HG03565 (cell line): ENCODE measurements at regions not wholly inside any gene's neighbourhood (a gene's known extent, or its start where the extent isn't known, plus 50 kb on each side); places are given as distances from the start of the nearest gene placed in this dataset.

Source experiments
- ATAC-seq: cut with Tn5 transposase; IDR thresholded peaks from one replicate; pipeline ENCODE4 v1.9.1; 2021; ENCODE audit warnings: mild to moderate bottlenecking, moderate library complexity; ENCODE audit not compliant: unreplicated experiment

- peak; percentile 80 for ATAC-seq
These were observed 545.2 kb downstream of the C4orf33 start for GRCh38 chr4:129641179-129641578.

GRCh38 chr4:129645461-129645860 is 549.5 kb downstream of the C4orf33 start:
- no peak for ATAC-seq

DNA sequence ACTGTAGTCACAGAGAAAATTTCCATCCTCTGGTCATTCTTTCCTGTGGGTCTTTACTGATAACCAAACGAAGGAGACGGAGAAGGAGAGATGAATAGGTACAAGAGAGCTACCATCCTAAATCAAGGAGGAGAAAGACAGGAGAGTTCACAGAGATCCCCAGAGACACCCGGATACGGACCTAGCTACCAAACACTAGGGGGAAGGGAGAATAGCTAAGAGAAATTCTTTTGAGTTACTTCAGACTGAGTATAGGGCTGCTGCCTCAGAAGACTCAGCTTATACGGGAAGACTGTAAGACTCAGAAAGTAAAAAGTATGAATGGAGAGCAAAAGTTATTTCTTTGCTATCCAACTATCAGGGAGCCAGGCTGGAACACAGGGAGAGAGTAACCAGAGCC is 572.1 kb downstream of the C4orf33 start:
- no peak for ATAC-seq

DNA sequence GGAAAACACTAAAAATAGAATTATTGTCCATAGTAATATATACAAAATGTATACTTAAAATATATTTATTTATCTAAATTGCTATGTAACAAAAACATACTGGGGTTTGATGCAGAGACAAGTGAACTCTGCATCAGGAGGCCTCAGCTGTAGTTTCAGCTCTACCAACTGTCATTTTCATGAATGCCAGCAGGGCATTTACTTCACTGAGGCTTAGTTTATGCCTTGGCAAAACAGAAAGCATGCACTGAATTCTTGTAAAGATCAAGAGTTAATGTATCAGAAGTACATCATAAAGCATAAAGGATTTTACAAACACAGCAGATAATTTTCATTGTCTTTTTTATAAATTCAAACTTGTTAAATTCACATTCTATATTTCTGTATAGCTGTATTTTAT is 577.0 kb downstream of the C4orf33 start:
- no peak for ATAC-seq

- ATAC-seq = no peak
These were observed 579.1 kb downstream of the C4orf33 start for GRCh38 chr4:129675036-129675435.

DNA sequence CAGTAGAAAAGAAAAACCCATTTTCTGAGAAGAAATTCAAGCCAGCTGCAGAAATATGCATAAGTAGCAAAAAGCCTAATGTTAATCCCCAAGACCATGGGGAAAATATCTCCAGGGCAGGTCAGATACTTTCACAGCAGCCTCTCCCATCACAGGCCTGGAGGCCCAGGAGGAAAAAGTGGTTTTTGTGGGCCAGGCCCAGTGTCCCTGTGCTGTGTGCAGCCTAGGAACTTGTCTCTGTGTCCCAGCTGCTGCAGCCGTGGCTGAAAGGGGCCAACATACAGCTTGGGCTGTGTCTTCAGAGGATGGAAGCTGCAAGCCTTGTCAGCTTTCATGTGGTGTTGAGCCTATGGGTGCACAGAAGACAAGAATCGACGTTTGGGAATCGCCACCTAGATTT is 581.0 kb downstream of the C4orf33 start:
- ATAC-seq = no peak

- no peak for ATAC-seq
These were observed 586.6 kb downstream of the C4orf33 start for GRCh38 chr4:129682586-129682985.

DNA sequence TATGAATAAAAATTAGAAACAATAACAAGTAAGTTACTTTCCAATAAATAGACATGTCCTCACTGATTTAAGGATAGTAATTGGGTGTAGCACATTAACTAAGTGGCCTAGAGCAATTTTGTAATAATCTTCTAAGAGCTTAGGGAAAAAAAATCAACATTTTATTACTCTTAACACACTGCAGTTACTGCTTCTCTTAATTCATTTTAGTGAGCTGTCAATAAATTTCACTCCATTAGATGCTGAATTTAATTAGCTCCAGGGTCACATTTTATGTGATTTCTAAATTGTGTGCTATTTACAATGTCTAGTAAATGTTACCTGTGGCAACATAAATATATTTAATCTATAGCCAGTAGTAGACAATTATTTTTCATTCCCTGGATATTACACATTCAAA is 612.0 kb downstream of the C4orf33 start:
- no peak for ATAC-seq

DNA sequence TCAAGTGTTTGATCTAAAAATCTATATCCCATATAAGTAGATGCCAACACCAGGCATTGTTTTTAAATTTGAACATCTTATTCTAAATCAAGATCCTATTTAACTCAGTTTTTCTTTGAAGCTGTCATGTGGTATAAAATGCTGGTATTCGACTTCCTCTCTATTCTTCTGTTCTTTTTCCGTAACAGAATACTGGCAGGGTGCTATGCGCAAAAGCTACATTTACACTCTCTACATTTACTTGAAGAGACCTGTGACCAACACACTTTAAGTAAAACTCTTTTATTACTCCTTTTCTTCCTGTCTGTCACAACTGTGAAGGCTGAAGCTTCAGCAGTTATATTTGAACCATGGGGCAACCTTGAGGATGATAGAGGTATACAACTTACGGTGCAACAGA is 612.8 kb downstream of the C4orf33 start:
- no peak for ATAC-seq

DNA sequence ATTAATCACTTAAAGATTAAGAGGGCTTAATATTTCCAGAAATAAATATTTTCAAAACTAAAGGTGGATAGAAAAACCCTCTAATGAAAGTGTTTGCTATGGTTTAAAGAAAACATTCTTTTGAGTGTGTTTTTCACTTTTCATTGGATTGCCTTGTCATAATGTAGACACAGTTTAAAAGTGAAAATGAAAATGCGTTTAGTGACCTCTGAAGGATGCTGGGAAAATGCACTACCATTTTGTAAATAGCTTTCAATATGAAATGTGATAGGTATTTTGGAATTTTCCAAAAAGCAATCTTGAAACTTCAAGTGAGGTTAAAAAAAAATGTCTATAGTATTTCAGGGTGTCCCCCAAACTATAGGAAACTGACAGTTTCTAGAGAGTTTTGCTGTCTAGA is 642.2 kb downstream of the C4orf33 start:
- ATAC-seq = no peak

DNA sequence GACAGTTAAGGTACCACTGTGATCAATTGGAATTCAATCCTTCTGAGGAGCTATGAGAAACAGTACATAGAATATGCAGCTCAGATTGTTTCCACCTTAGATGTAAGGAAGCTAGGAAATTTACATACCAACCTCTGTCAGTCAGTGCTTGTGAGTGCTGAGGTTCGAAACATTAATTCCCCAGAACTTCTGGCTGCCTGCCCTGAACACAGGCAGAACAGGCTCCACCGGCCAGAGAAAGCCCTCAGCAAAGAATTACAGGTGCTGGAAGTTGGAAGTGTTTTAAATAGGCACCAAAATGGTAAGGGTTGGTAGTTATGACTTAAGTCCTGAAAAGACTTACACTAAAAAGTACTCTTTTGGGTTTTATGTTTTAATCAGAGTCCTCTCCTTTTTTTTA is 651.8 kb downstream of the C4orf33 start:
- no peak for ATAC-seq

- no peak for ATAC-seq
These were observed 653.0 kb downstream of the C4orf33 start for GRCh38 chr4:129748991-129749390.

DNA sequence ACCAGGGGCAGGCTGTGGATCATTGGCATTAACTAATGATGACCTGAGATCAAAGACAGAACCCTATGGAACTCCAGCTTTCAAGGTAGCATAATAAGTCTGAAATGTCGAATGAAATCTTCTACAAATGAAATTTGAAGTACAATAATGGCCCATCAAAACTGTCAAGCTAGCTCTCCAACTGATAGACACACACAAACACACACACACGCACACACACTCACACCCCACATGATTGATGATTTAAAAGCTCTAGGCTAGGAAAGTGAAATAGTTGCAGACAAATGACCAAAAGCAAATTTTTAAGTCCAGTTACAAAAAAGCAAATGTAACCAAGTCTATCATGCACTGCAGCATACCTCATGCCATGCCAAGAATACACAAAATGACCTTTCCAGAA is 655.7 kb downstream of the C4orf33 start:
- ATAC-seq = no peak

DNA sequence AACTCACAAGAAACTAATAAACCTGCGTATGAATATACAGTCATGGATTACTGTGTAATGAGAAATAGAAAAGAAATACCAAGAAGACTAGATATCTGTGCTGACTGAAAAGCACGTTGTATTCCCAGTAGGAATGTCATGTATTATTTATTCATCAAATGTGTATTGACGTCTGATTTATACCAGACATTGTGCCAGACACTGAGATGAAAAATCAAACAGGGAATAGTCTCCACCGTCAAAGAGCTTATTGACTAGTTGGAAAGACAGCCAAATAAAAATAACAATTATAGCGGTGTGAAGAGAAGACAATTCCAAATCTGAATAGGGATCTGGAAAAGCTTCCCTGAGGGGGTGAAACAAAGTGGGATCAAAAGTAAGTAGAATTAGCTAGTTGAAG is 687.6 kb downstream of the C4orf33 start:
- ATAC-seq = no peak

GRCh38 chr4:129788486-129788885 is 692.5 kb downstream of the C4orf33 start:
- no peak for ATAC-seq

DNA sequence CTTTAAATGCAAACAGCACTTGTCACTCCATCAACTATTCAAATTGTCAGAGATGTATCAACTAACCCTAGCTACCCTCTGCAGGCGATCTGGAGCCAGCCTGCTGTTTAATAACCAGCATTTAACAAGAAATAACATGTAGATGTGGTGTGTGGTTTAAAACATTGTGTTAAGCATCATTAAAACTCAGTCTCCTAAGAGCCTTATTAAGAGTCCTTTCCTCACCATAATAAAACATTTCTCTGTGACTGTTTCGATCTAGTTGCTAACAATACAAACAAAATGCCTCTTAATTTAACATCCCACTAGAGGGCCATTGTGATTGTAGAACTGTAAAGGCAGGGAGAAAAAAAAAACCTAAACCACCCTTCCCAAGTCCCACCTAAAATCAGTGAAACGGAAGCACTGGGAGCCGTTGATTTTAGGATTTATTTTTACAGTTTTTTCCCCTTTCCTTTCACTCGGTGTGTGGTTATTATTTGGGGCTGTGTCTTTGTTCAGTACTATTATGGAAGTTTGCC is 708.6 kb downstream of the C4orf33 start:
- ATAC-seq = no peak

- ATAC-seq = no peak
These were observed 711.0 kb downstream of the C4orf33 start for GRCh38 chr4:129806986-129807385.

- ATAC-seq = no peak
These were observed 712.3 kb downstream of the C4orf33 start for GRCh38 chr4:129808242-129808641.

- ATAC-seq = no peak
These were observed 725.1 kb downstream of the C4orf33 start for GRCh38 chr4:129821073-129821472.

- ATAC-seq = no peak
These were observed 726.0 kb downstream of the C4orf33 start for GRCh38 chr4:129821963-129822362.

- no peak for ATAC-seq
These were observed 726.7 kb downstream of the C4orf33 start for GRCh38 chr4:129822701-129823100.

DNA sequence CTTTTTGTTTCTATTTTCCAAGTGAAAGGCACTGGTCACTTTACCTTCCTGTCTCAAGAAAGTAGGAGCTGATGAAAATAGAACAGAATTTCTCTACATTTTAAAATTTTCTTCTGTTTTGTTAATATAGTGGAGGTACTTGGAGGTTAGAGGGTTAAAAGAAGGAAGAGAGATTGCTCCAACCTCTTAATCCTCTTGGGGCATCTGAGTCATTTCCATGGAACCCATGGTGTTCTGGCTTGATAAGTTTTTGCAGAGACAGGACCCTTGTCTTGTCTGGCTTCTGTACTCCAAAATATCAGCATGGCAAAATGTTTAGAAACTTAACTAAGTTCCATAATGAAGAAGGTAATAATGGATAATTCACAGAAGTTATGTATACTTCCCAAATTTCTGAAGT is 727.2 kb downstream of the C4orf33 start:
- ATAC-seq = no peak

GRCh38 chr4:129829373-129829772 is 733.4 kb downstream of the C4orf33 start:
- no peak for ATAC-seq

- no peak for ATAC-seq
These were observed 743.7 kb downstream of the C4orf33 start for GRCh38 chr4:129839687-129840086.
